ENCODE measurements at regions not wholly inside any gene's neighbourhood (a gene's known extent, or its start where the extent isn't known, plus 50 kb on each side); places are given as distances from the start of the nearest gene placed in this dataset.
"Not testable (repeated sequence)": the region's sequence is repeated elsewhere in the genome, so short reads cannot be mapped to it uniquely, and the experiment has no call there.

DNA sequence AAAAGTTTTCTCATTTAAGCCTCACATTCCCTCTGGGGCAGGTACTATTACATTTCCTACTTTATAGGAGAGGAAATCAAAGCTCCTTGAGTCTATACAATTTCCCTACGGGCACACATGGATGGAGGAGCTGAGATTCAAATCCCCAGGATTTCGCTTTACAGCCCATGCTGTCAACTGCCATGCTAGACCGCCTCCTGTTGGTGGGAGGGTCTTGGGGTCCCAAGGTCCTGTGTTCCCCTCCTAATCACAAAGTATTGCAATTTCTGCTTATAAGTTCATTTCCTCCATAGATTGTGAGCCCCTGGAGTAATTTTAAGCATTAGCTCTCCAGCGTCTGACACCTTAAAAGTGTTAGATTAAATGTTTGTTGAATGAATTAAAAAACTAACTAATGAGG is 95.9 kb upstream of the SMARCA2 start:
- DNase-seq (ENCODE audit: low spot score), result no peak

DNA sequence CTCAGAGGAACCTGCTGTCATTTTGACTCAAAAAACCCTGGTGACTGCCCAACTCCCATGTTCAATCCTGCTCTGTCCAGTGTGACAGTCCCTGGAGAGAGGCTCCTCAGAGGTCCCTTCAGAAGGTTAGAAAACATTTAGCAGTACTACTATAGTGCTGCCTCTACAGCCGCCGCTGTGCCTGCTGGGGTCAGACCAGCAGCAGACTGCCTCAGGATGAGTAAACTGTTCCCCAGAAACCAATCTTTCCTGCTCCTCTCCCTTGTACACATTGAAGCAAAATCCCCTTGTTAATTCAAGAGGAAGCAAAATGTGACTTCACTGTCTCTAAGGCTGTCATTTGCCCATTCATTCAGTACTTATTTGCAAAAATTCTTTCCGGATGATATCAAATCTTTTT is 94.8 kb upstream of the SMARCA2 start:
- DNase-seq (ENCODE audit: low spot score), result no peak

DNA sequence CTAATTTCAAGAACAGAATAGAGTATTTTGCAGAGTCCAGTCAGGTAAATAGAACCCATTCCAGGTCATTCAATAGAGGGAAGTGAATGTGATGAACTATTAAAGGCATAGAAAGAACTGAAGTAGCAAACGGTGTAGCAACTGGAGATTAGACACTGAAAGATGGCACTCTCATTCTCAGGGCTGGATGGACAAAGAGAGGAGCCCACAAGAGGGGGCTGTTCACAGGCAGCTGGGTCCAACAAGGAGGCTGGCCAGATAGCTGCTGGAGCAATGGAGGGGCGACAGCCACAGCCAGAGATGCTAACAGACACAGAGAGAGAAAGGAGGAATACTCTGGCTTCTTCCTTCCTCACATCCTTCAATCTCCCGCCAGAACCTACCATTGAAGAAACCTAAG is 93.1 kb upstream of the SMARCA2 start:
- no peak for DNase-seq (ENCODE audit: low spot score)

DNA sequence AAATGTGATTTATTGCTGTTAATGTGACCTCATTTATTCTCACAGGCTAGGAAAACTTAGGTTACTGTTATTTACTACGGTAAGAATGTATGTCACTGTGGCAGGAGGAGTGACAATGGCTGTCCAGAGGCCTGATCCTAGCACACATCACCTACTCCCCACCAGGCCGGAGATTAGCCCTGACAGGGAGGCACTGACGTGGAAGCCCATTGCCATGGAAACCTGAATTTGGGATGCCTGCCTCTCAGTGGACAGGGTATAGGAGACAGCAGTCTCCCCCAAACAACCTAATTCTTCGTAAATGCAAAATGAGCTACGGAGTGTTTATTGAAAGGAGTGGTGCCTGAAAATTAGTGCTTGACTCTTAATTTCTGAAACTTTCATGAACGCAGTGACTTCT is 87.6 kb upstream of the SMARCA2 start:
- DNase-seq (ENCODE audit: low spot score), result peak; percentile 50

DNA sequence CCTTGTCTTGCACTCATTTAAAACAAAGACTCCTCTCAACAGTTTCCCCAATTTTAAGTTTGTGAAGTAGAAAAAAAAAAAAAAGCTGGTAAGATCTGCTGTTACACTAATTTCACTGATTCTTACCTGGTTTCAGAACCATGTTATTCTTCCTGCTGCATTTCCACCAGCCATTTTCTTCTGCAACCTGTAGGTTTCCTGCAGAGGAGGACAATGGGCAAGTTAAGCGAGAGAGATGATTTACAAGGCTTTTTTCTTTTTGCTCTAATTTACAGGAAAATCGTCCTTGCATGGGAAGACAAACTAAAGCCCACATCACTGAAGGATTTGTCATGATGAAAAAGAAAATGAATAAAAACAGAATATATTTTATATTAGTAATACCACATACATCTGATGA is 86.0 kb upstream of the SMARCA2 start:
- no peak for DNase-seq (ENCODE audit: low spot score)

DNA sequence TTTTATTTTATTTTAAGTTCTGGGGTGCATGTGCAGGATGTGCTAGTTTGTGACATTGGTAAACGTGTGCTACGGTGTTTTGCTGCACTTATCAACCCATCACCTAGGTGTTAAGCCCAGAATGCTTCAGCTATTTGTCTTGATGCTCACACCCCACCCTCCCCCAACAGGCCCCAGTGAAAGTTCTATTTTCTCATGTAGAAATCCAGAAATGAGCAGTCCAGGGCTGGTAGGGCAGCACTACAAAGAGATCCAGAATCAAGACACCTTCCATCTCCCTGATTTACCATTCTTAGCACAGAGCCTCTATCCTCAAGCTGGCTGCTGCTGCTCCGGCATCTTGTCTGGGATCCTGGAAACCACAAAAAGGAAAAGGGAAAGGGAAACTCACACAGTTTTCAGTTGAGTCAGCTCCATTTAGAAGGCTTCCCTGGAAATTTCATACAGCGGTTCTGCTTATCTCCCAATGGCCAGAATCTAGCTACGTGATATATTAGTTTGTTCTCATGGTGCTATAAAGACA is 85.4 kb upstream of the SMARCA2 start:
- no peak for DNase-seq (ENCODE audit: low spot score)

DNA sequence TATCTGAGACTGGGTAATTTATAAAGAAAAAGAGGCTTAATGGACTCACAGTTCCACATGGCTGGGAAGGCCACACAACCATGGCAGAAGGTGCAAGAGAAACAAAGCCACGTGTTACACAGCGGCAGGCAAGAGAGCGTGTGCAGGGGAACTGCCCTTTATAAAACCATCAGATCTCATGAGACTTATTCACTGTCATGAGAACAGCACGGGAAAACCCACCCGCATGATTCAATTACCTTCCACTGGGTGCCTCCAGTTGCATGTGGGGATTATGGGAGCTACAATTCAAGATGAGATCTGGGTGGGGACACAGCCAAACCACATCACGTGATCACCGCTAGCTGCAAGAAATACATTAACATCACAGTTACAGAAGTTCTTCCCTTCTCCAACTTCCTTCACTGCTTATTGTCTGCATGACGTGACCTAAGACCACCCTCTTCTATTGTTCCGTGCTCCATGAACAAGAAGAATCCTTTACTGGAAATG is 84.9 kb upstream of the SMARCA2 start:
- DNase-seq (ENCODE audit: low spot score), result not testable (repeated sequence)

DNA sequence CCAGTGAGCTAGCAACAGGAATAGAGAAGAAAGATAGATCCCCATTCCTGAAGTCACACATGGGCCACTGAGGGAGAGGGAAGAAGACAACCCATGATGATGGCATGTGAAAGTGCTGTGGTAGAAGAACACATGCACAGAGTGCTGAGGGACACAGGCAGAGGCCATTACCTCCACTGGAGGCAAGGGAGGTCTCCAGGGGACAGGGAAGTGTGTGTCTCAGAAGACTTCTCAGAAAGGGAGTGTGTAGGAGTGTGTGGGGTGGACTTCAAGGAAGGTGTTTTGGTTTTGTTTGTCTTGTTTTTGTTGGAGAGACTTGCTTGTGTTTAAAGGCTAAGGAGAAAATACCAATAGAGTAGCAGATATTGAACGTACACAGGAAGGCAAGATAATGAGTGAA is 77.0 kb upstream of the SMARCA2 start:
- no peak for DNase-seq (ENCODE audit: low spot score)

DNA sequence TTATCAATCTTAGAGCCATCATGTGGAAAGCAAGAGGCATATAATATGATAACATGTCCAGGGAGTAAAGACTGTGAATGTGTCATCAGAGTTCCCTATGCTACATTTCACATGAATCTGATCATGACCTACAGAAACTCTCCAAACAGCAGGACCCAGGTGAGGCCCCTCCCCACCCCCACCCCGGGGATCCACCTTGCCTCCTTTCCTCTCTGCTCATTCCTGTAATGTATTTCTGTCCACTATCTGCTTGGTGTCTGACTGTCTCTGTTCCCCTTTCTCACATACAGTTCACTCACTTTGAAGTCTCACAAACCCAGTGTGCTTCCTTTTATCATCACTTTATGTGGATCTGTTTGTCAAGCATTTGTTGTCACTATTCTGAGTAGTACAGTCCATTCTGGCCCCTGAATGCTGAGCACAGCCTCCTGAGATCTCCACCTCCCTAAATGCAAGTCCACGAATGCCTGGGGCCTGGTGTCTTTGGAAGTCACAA is 76.4 kb upstream of the SMARCA2 start:
- DNase-seq (ENCODE audit: low spot score), result no peak

DNA sequence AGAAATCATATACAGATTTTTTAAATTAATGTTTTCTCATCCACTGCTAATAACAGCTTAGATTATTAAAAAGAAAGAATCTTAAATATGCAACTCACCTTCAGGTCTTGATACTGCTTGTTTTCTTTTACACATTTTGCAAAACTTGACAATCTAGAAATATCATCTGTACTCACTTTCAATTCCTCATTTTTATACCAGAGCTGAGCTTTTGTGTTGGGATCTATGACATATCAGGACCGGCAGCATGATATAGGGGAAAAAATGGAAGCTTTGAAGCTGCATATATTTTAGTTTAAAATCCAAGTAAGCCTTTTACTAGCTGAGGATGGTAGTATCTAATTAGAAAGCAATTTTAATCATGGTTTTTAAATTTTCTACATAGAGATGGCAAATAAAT is 75.7 kb upstream of the SMARCA2 start:
- no peak for DNase-seq (ENCODE audit: low spot score)

DNA sequence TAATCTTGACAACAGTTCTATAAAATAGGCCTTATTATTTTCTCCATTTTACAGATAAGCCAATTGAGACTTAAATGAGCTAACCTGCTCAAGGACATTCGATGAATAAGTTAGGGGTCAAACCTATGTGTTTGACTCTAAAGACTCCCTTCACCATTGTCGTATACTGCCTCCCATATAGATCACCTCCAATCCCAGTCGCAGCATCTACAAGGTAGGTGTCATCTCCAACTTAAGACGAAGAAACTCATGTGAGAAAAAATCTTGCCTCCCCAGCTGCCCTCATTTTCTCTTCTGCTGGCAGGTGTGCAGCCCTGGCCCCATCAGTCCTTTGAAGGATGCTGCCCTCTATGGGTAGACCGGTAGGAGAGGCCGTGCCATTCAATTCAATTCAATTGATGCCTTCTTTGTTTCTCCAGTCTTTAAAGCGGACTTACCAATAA is 75.2 kb upstream of the SMARCA2 start:
- DNase-seq (ENCODE audit: low spot score), result no peak

DNA sequence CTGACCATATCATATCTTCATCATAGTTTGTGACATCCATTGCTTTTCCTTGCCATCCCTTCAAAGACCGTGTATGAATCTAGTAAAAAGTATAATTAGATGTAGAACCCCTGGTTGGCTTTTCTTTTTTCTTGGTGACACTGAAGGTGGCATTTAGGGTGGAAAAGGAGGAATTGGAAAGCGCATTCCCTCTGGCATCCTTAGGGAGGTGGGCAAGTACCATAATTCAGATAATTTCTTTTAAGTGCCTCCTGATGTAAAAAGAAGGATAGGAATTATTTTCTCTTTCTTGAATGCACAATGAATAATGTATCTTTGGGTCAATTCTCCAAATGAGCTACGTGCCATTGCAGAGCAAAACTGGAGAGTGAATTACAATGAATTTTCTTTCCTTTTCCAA is 73.2 kb upstream of the SMARCA2 start:
- no peak for DNase-seq (ENCODE audit: low spot score)

DNA sequence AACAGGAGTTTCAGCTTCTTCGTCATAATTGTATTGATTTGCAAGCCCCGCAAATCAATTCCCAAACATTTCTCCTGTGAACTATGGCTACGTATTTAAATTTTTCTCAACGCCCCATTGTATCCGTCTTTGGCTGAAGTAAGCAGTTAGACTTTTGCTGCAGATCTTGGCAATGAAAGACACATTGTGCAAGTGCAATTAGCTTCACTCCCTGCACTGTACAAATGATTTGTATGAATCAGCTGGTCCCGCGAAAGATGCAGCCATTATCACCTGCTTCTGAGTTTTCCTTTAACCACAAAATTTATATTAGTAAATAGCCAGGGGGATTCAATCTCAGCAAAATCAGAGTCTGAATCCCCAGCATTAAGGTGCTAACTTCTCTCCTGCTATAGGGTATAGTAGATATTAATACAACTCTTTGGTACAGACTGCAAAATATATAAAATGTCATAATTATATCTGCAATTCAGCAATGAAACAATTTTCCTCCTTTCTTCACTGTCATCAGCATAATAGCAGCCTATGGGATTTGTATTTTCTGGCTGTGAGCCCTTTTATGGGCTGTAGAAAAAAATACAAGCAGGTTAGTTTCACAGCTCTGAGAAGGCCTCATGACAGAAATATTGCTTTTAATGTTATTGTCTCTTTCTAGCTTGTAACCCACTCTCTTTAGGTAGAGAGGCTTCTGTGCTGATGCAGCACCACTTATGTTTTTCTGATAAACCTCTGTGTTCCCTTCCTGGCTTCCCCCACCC is 68.4 kb upstream of the SMARCA2 start:
- DNase-seq (ENCODE audit: low spot score), result no peak

DNA sequence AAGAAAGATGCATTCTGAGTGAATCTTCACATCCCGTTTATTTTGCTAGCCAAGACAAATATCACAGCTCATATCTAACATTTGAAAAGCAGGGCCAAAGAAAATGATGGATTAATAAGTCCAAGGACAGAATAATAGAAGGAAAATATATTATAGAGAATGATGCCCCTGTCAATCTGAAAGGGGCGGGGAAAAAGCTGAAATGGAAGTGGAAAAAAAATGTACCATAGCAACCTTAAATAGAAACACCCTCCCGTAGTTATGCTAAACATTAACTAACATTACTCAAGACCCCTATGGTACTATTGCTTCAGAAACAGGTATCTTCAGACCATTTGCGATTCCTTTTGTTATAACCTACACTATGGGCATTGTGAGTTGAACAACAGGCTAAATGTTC is 67.7 kb upstream of the SMARCA2 start:
- no peak for DNase-seq (ENCODE audit: low spot score)

DNA sequence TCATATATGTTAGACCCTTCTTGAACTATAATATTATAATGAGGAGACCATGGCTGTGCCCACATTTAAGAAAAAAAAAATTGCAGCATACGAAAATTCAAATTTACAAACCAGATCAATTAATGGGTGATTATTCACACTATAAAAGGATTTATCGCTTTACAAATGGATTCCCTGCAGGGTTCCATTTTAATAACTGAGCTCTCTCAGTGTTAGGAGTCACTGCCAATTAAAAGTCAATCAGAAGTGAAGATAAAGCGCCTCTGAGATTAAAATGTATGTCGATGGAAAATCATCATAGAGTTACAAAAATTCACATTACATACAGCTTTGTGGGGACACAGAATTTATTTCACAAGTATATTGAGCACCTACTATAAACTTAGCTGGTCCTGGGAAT is 66.6 kb upstream of the SMARCA2 start:
- no peak for DNase-seq (ENCODE audit: low spot score)

DNA sequence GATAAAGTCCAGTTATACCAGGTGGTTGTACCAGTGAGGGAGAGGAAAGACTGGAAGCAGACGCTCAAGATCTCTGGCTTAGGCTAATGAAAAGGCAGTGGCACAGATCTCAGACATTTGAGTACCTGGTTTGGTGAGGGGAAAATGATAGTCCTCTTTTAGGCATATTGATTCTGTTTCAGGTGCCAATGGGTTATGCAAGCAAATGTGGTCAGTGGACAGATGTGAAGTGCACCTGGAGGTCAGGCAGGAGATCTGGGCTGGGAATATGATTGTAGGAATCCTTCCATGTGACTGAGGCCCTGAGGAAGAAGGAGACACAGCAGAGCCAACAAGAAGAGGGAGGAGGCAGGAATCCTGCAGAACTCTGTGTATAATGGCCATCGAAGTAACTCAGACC is 63.7 kb upstream of the SMARCA2 start:
- no peak for DNase-seq (ENCODE audit: low spot score)

DNA sequence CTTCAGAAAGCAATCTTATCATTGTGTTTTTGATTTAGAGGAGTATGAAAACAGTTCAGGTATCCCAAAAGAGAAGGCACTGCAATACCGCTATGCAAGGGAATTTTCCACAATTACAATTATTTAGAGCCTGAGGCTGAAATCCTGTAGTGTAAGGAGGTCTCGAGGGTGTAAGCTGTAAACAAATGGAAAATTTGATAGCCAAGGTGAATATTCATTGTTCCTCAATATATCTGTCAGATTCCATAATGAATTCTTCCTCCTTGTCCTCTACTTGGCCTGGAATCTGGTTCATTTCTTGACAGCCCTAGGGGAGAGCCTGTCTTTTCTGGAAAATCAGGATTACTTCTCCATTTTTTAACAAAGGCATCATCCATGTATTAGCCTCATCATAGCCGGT is 63.1 kb upstream of the SMARCA2 start:
- no peak for DNase-seq (ENCODE audit: low spot score)

DNA sequence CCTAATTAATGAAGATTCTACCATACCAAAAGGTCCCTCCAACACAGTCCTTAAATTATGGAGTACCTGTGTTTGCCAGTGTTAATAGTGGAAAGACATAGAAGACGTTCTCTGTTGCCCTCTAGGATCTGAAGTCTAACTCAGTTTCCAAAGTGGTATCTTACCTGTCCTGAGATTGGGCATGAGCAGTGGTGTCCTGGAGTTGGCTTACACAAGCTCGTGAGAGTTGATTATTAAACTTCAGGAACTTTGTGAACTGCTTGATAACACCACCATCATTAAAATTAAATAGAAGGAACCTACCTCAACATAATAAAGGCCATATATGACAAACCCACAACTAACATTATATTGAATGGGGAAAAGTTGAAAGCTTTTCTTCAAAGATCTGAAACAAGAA is 60.9 kb upstream of the SMARCA2 start:
- no peak for DNase-seq (ENCODE audit: low spot score)

DNA sequence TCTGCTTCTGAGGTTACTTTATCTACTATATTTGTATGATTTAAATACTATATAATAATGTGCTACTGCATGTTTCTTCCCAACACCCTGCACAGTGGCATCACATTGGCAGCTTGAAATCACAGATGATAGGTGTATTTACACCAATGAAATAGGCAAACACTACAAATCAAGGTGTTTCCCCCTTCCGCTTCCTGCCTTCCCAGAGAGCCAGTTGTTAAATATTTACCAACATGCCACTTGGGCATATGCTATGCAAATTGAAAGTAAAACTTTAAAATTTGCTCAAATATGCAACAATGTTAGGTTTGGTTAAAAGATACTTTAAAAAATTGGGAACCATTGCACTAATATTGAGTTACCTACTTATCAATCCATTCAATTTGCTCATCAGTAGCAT is 58.2 kb upstream of the SMARCA2 start:
- DNase-seq (ENCODE audit: low spot score), result no peak

DNA sequence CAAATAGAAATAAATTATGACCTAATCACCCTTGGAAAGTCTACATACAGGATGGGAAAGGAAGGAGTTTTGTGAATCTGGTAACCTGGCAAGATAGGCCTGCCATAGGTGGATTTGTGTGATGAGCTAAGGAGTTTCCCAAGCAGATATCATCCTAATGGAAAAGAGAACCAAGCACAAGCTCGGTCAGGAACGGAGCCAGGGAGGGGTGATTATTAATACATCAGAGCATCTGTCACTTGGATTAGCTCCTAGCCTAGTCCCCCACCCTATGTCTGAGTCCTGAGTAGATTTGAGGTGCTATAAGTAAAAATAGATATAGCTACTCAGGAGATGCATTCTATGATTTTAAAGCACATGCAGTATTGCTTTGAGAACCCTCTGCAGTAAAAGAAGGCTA is 57.3 kb upstream of the SMARCA2 start:
- no peak for DNase-seq (ENCODE audit: low spot score)

DNA sequence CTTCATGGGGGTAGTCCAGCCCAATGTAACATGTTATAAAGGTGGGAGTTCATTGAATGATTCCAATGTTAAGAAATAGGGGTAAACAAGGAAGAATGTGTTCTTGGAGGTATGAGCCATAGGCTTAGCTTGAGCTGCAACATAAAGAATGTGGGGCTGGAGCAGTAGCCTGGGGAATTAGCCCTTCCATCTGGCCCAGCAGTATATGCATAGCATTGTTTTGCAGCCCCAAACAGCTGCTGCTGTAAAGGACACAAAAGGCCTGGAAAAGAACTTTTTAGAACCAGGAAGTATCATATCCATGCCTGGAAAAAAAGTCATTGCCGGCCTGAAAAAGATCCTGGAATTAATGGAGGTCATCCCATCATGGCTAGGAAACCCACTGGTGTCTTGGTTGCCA is 55.8 kb upstream of the SMARCA2 start:
- no peak for DNase-seq (ENCODE audit: low spot score)

DNA sequence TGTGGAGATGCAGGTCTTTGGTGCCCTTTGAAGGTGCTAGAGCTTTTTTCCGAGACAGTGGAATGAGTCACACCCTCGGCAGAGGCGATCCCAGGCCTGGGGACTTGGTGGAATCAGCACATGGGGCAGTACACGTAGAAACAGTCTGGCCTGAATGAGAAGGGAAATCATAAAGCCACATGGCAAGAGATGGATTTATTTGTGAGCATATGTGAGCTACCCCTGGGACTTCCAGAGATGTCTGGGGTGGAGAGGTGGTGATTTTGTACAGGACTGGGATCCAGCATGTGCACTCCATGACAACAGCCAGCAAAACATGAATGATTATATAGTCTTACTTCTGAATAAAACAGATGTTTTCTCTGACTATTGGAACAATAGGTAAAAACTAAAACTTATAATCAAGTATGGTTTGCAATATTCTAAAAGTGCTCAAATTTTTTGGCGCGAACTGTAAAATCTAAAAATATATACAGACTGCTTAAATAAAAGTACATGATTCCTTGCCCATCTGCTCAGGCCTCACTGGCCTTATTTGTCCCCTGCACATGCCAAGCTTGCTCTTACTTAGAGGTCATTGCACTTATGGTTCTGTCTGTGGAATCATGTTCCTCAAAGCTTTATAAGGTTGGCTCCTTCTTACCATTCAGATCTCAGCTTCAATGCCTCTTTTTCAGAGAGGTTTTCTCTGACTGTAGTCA is 54.7 kb upstream of the SMARCA2 start:
- DNase-seq (ENCODE audit: low spot score), result no peak

DNA sequence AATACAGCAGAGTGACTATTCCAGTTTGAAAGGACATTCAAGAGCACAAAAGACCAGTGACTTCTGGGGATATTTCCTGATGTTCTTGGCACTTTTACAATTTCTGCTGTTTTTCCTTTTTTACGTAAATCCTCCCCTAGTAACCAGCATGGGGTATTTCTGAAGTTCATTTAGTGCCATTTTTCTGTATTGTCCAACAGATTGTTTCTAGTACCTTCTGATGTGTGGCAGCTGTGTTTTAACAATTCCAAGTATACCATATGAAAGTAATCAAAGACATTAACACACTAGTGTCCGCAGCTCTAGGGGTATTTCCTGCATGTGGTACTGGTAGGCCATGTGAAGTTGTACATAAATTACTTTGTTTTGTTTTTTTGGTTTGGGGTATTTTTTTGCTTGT is 53.0 kb upstream of the SMARCA2 start:
- DNase-seq (ENCODE audit: low spot score), result no peak
